ENCODE measurements at regions not wholly inside any gene's neighbourhood (a gene's known extent, or its start where the extent isn't known, plus 50 kb on each side); places are given as distances from the start of the nearest gene placed in this dataset.

DNA sequence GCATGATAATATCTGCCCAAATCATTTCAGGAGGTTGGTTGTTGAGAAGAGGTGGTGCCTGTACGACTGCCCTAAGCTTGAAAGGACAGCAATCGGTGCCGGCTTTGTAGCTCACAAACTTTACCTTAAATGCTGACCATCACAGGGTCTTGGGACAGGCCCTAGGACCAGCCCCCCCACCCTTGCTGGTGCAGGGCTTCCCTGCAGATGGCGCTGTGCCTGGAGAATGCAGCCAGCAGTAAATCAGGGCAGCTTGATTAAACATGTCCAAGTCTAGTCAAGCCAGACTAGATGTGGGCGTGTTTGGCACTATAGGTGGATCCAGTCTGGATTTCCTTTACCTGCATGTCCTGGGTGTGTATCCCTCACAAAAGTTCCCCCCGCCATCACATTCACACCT lies 135.5 kb upstream of the CRHR1 start:
- H3K27ac Mint-ChIP-seq, result no peak overlapping the region

GRCh38 chr17:45649796-45650195 lies 134.3 kb upstream of the CRHR1 start:
- TF ChIP-seq, protein P1, sequence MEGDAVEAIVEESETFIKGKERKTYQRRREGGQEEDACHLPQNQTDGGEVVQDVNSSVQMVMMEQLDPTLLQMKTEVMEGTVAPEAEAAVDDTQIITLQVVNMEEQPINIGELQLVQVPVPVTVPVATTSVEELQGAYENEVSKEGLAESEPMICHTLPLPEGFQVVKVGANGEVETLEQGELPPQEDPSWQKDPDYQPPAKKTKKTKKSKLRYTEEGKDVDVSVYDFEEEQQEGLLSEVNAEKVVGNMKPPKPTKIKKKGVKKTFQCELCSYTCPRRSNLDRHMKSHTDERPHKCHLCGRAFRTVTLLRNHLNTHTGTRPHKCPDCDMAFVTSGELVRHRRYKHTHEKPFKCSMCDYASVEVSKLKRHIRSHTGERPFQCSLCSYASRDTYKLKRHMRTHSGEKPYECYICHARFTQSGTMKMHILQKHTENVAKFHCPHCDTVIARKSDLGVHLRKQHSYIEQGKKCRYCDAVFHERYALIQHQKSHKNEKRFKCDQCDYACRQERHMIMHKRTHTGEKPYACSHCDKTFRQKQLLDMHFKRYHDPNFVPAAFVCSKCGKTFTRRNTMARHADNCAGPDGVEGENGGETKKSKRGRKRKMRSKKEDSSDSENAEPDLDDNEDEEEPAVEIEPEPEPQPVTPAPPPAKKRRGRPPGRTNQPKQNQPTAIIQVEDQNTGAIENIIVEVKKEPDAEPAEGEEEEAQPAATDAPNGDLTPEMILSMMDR (IDR thresholded peaks at IDR 0.05; ENCODE audit: unreplicated experiment), result no peak
- no peaks in the 10 kb centered on the region for H3K36me3 Mint-ChIP-seq
- DNase-seq (ENCODE audit: low spot score in 2 of 2, unreplicated experiment in 2 of 2), result no peak
- H3K4me3 Mint-ChIP-seq, result no peak overlapping the region
- H3K9me3 Mint-ChIP-seq, result no peaks in the 10 kb centered on the region
- H3K27me3 Mint-ChIP-seq (ENCODE audit: low read depth), result peaks cover 4% of the 10 kb centered on the region
- no peaks in the 10 kb centered on the region for H3K4me1 Mint-ChIP-seq
- H3K27ac Mint-ChIP-seq, result no peak overlapping the region

More for the DNA sequence above, 135.5 kb upstream of the CRHR1 start:
- TF ChIP-seq, protein P1 (IDR thresholded peaks at IDR 0.05; ENCODE audit: unreplicated experiment), result no peak
- H3K4me3 Mint-ChIP-seq, result no peak overlapping the region
- peaks cover 4% of the 10 kb centered on the region for H3K27me3 Mint-ChIP-seq (ENCODE audit: low read depth)
- no peak for DNase-seq (ENCODE audit: low spot score in 2 of 2, unreplicated experiment in 2 of 2)
- no peaks in the 10 kb centered on the region for H3K36me3 Mint-ChIP-seq
- H3K9me3 Mint-ChIP-seq, result no peaks in the 10 kb centered on the region
- no peaks in the 10 kb centered on the region for H3K4me1 Mint-ChIP-seq

GRCh38 chr17:45650561-45650960 lies 133.6 kb upstream of the CRHR1 start:
- Mint-ChIP-seq H3K9me3 (no peaks in the 10 kb centered on the region), H3K27ac (no peak overlapping the region), H3K4me3 (no peak overlapping the region), H3K27me3 (ENCODE audit: low read depth) (peaks cover 4% of the 10 kb centered on the region), H3K36me3 (no peaks in the 10 kb centered on the region), H3K4me1 (no peaks in the 10 kb centered on the region)
- no peak for DNase-seq (ENCODE audit: low spot score in 2 of 2, unreplicated experiment in 2 of 2)
- TF ChIP-seq, protein P1 (IDR thresholded peaks at IDR 0.05; ENCODE audit: unreplicated experiment), result no peak

- no peaks in the 10 kb centered on the region for H3K4me1 Mint-ChIP-seq
- DNase-seq (ENCODE audit: low spot score in 2 of 2, unreplicated experiment in 2 of 2), result no peak
- no peaks in the 10 kb centered on the region for H3K36me3 Mint-ChIP-seq
- H3K27me3 Mint-ChIP-seq (ENCODE audit: low read depth), result peaks cover 2% of the 10 kb centered on the region
- no peak overlapping the region for H3K4me3 Mint-ChIP-seq
- no peak overlapping the region for H3K27ac Mint-ChIP-seq
- no peaks in the 10 kb centered on the region for H3K9me3 Mint-ChIP-seq
- TF ChIP-seq, protein P1 (IDR thresholded peaks at IDR 0.05; ENCODE audit: unreplicated experiment), result no peak
Observed at GRCh38 chr17:45651145-45651709, 132.9 kb upstream of the CRHR1 start.

DNA sequence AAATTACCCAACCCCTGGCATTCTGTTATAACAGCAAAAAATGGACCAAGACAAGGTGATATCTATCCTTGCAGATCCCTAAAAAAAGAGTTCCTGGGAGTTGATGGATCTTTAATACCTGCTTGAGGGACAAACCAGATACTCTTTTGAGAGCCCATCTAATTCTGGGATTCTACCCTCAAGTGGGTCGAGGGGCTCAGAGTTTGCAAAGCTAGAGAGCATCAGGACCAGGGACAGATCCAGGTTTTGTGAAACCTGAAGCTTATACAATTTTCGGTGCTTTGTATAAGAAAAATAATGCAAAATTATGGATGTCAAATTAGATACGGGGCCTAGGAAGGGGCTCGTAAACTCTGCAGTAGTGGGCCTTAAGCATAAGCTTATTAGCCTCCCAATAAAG lies 130.5 kb upstream of the CRHR1 start:
- peaks cover under 1% of the 10 kb centered on the region for H3K9me3 Mint-ChIP-seq
- no peak overlapping the region for H3K27ac Mint-ChIP-seq
- no peaks in the 10 kb centered on the region for H3K36me3 Mint-ChIP-seq
- no peak overlapping the region for H3K4me3 Mint-ChIP-seq
- TF ChIP-seq, protein P1 (IDR thresholded peaks at IDR 0.05; ENCODE audit: unreplicated experiment), result no peak
- no peaks in the 10 kb centered on the region for H3K4me1 Mint-ChIP-seq
- DNase-seq (ENCODE audit: low spot score in 2 of 2, unreplicated experiment in 2 of 2), result no peak
- H3K27me3 Mint-ChIP-seq (ENCODE audit: low read depth), result peaks cover 6% of the 10 kb centered on the region

All from mesothelial cell of epicardium (in vitro differentiated cells).